T-helper 1 cell treated with Interleukin-12 subunit alpha and Interleukin-12 subunit beta and Interleukin-4 antibody, amounts not matched to agents 30 μg/mL and 1 μg/mL, for 36 hours (primary cell): ENCODE measurements at regions not wholly inside any gene's neighbourhood (a gene's known extent, or its start where the extent isn't known, plus 50 kb on each side); places are given as distances from the start of the nearest gene placed in this dataset.

Source experiments
- H3K27ac Mint-ChIP-seq: one replicate; pipeline ENCODE4 v1.8.0; 2021; ENCODE audit warnings: mild to moderate bottlenecking, mixed read lengths
- H3K27me3 Mint-ChIP-seq: one replicate; pipeline ENCODE4 v1.8.0; 2021; ENCODE audit warnings: low read depth, mixed read lengths
- H3K36me3 Mint-ChIP-seq: one replicate; pipeline ENCODE4 v1.8.0; 2021; ENCODE audit warnings: low read depth, mixed read lengths
- H3K4me1 Mint-ChIP-seq: one replicate; pipeline ENCODE4 v1.8.0; 2021; ENCODE audit warnings: low read depth, mixed read lengths
- H3K4me3 Mint-ChIP-seq: one replicate; pipeline ENCODE4 v1.8.0; 2021; ENCODE audit warnings: mild to moderate bottlenecking, moderate library complexity, mixed read lengths
- H3K9me3 Mint-ChIP-seq: one replicate; pipeline ENCODE4 v1.8.0; 2021; ENCODE audit warnings: mixed read lengths

DNA sequence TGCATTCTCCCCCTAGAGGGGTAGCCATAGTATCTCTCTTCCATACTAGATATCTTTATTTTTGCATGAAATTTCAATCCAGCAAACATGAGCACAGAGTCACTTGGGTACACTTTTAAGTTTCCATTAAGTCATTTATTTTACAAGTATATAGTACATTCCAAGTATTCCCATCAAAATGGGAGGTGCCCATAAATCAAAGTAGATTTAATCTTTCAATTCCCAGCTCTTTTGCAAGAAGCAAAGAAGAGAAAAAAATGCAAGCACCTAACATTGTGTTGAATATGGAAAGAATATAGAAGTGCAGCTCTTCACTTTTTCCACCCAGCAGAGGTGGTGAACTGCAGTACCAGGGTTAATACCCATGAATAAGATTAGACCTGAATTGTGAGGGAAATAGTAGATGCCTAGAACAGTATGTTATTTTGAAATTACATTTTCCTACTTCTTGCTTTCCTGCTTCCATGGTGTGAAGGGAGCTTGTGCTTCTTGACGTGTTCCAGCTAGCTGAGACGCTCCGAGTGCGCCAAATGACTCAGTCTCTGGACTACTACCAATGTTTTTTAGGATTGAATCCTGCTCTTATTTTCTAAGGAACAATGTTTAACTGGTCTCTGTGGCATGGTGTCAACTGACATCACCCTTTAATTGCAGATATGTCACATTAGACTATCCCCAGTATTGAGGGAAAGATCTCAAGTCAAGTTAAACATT is 151.1 kb upstream of the MAF start:
- H3K27ac Mint-ChIP-seq = no peak overlapping the region

DNA sequence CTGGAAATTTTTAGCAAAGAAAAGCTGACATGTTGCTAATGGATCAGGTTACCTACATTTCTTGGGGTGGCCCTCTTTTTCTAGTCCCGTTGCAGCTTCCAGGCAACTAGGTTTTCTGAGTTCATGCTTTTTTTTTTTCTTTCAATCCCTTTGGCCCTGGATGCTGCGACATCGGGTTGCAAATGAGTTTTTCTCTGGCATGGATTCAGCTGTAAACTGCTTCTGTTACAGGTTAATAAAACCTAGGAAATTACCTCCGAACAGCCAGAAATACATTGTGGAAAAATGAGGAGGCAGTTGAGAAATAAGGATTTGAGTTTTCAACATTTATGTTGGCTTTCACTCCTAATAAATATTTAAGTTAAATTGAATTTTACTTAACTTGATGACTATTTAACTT is 149.8 kb upstream of the MAF start:
- Mint-ChIP-seq H3K36me3 (peaks cover 2% of the 10 kb centered on the region), H3K4me3 (no peak overlapping the region), H3K27ac (no peak overlapping the region), H3K4me1 (peaks cover 11% of the 10 kb centered on the region), H3K9me3 (peaks cover 12% of the 10 kb centered on the region), H3K27me3 (no peaks in the 10 kb centered on the region)

More for the DNA sequence above, 151.1 kb upstream of the MAF start:
- H3K36me3 Mint-ChIP-seq = peaks cover 2% of the 10 kb centered on the region
- no peak overlapping the region for H3K4me3 Mint-ChIP-seq
- H3K4me1 Mint-ChIP-seq = peaks cover 11% of the 10 kb centered on the region
- peaks cover 9% of the 10 kb centered on the region for H3K9me3 Mint-ChIP-seq
- H3K27me3 Mint-ChIP-seq = no peaks in the 10 kb centered on the region

DNA sequence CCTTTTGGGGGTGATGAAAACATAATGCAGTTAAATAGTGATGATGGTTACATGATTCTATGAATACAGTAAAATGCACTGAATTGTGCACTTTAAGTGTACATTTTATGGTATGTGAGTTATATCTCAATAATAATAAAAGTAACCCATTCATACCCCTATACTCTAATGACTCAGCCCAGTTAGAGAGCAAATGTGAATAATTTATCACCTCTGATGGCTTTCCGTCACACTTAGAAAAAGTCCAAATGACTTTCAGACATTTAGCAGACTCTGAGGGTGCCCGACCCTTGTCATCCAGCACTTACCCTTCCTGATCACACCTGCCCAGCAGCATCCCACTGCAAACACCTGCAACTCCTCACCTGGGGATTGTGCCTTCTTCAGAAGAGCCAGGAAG is 148.1 kb upstream of the MAF start:
- Mint-ChIP-seq H3K36me3 (no peaks in the 10 kb centered on the region), H3K4me3 (no peak overlapping the region), H3K27ac (no peak overlapping the region), H3K9me3 (peaks cover 12% of the 10 kb centered on the region), H3K4me1 (no peaks in the 10 kb centered on the region), H3K27me3 (no peaks in the 10 kb centered on the region)

DNA sequence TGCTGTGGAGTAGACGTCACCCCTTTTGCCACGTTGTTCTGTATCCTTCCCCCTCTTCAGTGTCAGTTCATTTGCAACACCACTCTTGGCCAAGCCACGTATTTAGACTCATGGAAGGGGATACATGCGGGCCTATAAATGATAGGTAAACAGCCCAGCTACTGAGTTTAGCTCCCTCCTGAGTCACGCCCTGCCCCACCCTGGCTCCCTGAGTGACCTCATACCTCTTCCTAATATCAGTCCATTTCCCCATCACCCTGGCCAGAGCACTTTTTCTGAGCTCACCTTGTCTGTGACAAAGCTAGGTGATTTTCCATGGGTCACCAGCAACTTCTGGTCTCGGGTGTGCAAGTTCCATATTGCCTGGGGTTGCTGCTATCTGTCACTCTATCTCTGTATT is 147.2 kb upstream of the MAF start:
- Mint-ChIP-seq H3K9me3 (peaks cover 12% of the 10 kb centered on the region), H3K27me3 (peaks cover under 1% of the 10 kb centered on the region), H3K4me1 (no peaks in the 10 kb centered on the region), H3K36me3 (no peaks in the 10 kb centered on the region), H3K4me3 (no peak overlapping the region), H3K27ac (no peak overlapping the region)

DNA sequence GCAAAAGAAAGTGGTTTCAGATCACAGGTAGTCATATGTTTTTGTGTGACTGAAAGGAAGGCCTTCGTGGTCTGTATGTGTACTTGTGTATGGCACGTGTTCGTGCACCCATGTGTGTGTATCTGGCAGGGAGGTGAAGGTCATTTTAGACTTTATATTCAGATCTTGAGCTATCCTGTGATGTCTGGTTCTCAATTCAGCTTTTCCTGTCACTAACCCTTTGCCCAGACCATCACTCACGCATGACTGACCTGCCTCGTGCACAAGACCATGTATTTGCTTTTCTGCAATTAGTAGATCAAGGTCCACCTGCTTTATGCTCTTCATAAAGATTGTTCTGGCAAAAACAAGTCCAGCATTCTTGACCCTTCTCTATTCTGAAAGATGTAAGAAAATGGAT is 139.7 kb upstream of the MAF start:
- no peaks in the 10 kb centered on the region for H3K4me1 Mint-ChIP-seq
- no peak overlapping the region for H3K27ac Mint-ChIP-seq
- peaks cover 16% of the 10 kb centered on the region for H3K27me3 Mint-ChIP-seq
- peaks cover 2% of the 10 kb centered on the region for H3K36me3 Mint-ChIP-seq
- no peaks in the 10 kb centered on the region for H3K9me3 Mint-ChIP-seq
- no peak overlapping the region for H3K4me3 Mint-ChIP-seq

DNA sequence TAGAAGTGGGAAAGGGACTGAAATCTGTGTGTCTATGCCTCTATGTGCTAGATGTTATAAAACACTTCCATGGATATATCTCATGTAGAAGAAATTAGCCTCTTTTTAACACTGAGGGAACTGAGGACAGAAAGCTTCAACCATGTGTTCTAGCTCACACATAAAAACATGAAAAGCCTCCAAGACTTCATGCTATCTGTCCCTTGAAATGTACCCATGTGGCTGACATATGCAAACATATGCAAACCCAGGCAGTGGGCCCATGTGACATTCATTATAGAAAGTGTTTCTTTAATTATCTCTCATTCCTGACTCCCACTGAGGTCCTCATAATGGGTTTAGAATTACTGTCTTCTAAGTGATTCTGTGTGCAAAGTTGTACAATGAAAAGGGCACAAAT is 134.7 kb upstream of the MAF start:
- Mint-ChIP-seq H3K4me3 (no peak overlapping the region), H3K36me3 (peaks cover 2% of the 10 kb centered on the region), H3K4me1 (no peaks in the 10 kb centered on the region), H3K27ac (no peak overlapping the region), H3K9me3 (peaks cover 4% of the 10 kb centered on the region), H3K27me3 (peaks cover 21% of the 10 kb centered on the region)

DNA sequence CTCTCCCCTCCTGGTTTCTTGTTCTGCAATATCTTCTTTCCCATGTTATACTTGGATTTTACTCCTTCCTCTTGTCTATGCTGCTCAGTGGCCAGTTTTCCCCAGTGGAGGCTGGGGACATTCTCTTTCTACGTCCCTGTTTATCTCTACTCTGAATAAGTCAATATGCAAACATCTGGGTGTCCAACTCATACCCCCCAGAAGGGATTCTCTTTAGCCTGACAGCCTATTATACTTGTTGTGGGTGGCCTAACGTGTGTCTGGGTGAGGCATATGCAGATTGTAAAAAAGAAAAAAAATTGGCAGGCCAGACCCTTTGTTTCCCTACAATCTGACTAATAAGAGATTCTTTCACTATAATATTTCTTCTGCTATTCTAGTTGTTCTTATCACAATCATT is 134.2 kb upstream of the MAF start:
- H3K27me3 Mint-ChIP-seq = peaks cover 24% of the 10 kb centered on the region
- H3K36me3 Mint-ChIP-seq = peaks cover 2% of the 10 kb centered on the region
- H3K9me3 Mint-ChIP-seq = peaks cover 4% of the 10 kb centered on the region
- no peak overlapping the region for H3K27ac Mint-ChIP-seq
- H3K4me1 Mint-ChIP-seq = no peaks in the 10 kb centered on the region
- H3K4me3 Mint-ChIP-seq = no peak overlapping the region

DNA sequence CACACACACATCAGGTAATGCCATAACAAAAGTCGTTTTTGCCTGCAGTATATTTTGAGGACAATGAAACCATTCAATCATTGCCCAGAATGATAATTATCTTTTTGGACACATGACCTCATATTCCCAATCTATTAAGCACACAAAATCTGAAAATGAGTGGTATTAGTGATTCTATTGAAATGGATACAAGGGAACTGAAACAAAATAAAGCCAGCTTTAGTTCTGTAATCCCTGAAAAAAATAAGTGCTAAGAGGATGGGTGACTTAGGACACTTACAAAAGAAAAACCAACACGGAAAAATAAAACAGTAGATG is 128.3 kb upstream of the MAF start:
- no peaks in the 10 kb centered on the region for H3K36me3 Mint-ChIP-seq
- peaks cover 20% of the 10 kb centered on the region for H3K9me3 Mint-ChIP-seq
- H3K27ac Mint-ChIP-seq = no peak overlapping the region
- no peak overlapping the region for H3K4me3 Mint-ChIP-seq
- H3K4me1 Mint-ChIP-seq = peaks cover 4% of the 10 kb centered on the region
- H3K27me3 Mint-ChIP-seq = peaks cover 14% of the 10 kb centered on the region

DNA sequence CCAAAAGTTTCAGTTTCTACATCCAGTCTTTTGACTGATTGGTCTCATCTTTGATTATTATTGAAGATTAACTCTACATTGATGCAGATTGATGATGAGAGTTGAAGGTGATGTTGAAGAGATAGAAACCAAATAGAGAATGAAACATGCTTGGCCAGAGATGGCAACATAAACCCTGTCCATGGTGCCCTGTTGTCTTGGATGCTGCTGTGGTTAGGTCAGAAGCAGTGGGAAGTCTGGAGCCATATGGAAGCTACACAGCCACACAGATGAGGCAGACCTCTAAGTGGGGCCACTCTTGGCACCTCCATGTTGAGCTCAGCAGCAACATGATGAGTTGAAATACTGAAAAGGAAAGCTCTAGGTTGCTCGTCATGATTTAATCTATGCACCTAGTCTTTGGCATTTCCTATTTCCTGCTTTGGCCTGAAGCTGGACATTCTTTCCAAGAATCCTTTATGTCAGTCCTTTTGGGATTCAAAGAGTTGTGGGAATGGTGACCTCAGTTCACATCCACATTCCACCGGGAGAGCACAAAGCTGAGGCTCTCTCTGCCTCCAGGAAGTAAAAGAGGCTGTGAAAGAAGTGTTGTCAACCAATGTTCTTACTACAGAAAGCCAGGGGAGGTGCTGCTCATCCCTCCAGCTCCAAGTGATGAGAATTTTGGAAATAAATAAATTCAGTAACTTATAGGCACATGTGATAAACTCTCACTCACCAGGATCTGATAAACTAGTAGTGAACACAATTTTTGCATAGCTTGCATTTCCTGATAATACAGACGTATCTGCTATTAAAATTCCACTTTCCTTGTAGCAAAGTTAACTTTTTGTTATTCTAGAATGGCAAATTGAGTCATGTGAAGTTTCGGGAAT is 127.7 kb upstream of the MAF start:
- Mint-ChIP-seq H3K36me3 (no peaks in the 10 kb centered on the region), H3K27ac (no peak overlapping the region)

DNA sequence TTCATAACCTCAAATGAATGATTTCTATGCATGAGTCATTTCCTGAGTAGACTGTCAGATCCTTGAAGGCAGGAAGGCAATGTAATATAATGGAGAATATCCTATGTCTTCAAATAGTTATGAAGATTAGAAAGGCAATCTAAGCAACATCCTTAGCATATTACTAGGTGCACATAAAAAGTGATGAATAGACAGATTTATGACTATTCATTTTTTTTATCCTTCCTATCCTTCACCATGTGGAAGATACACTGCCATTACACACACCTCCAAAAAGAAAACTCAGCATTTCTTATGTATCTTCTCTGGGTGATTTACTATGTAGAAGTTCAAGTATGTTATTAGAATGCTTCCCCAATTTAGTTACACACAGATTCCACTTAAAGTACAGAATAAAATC is 126.4 kb upstream of the MAF start:
- Mint-ChIP-seq H3K9me3 (peaks cover 20% of the 10 kb centered on the region), H3K27ac (no peak overlapping the region), H3K4me1 (peaks cover 4% of the 10 kb centered on the region), H3K36me3 (no peaks in the 10 kb centered on the region), H3K4me3 (no peak overlapping the region), H3K27me3 (peaks cover 14% of the 10 kb centered on the region)

More for the DNA sequence above, 127.7 kb upstream of the MAF start:
- Mint-ChIP-seq H3K4me3 (no peak overlapping the region), H3K27me3 (peaks cover 14% of the 10 kb centered on the region), H3K9me3 (peaks cover 20% of the 10 kb centered on the region), H3K4me1 (peaks cover 4% of the 10 kb centered on the region)

DNA sequence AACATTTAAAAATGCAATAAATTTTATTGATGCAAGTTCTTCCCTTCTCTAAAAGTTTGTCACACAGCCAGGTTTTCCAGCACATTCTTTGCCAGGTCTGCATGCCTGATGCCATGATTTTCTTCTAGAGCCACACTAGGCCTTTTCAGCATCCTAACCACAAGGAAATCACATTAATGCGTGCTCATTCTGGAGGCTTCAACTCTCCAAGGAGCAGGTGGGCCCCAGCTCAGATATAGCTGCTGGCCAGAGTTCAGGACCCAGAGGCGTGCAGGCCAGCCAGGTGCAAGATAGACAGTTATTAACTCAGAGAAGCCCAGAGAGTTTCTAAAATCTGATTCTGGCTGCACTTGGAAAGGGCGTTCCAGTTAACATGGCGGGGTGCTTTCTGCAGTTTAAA is 124.5 kb upstream of the MAF start:
- no peak overlapping the region for H3K27ac Mint-ChIP-seq
- H3K9me3 Mint-ChIP-seq = peaks cover 16% of the 10 kb centered on the region
- H3K27me3 Mint-ChIP-seq = peaks cover under 1% of the 10 kb centered on the region
- peaks cover 4% of the 10 kb centered on the region for H3K4me1 Mint-ChIP-seq
- no peaks in the 10 kb centered on the region for H3K36me3 Mint-ChIP-seq
- no peak overlapping the region for H3K4me3 Mint-ChIP-seq

DNA sequence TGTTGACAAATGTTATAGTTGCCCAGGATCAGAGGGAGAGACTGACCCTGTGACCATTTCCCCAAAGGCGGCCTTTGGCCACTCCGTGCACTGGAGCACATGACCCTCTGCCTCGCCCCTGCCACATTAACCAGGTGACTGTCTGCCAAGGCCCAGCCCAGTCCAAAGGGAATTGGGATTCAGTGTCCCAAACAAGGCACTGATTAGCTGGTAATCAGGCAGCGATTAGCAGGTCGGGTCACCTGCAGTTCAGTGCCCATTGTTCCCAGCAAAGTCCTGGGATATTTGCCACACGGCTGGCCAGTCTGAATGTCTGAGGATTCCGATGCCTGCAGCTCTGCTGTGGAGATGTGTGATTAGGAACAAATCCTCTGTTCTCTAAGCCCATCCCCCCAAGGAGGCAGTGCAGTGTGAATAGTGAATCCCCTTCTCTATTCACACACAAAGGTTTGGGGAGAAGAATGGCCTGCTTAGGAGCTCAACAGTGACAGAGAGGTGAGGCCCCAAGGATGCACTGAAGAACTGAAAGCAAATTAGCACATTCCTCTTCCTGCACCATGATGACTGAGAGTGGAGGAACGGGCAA is 123.1 kb upstream of the MAF start:
- Mint-ChIP-seq H3K4me3 (no peak overlapping the region), H3K27ac (no peak overlapping the region), H3K9me3 (peaks cover 16% of the 10 kb centered on the region), H3K36me3 (peaks cover 2% of the 10 kb centered on the region), H3K4me1 (peaks cover 4% of the 10 kb centered on the region), H3K27me3 (no peaks in the 10 kb centered on the region)

DNA sequence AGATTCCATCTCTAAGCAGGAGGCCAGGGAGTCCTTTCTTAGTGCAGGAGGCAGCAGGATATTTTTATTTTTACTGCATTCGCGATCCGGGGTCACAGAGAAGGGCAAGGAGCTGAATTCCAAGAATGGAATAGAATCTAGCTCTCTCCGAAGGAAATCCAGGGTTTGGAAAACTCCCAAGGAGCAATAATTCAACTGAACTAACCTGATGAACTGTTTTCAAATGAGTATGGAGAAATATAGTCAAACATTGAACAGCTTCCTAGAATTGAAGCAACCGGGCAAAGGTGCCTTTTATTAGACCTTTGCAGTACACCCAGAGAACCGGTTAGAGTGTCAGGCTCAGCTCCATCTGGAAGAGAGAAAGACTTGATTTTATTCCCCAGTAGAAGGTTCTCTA is 120.7 kb upstream of the MAF start:
- H3K4me1 Mint-ChIP-seq = peaks cover 10% of the 10 kb centered on the region
- no peak overlapping the region for H3K4me3 Mint-ChIP-seq
- peaks cover 2% of the 10 kb centered on the region for H3K36me3 Mint-ChIP-seq
- no peak overlapping the region for H3K27ac Mint-ChIP-seq
- no peaks in the 10 kb centered on the region for H3K27me3 Mint-ChIP-seq
- H3K9me3 Mint-ChIP-seq = peaks cover 2% of the 10 kb centered on the region

DNA sequence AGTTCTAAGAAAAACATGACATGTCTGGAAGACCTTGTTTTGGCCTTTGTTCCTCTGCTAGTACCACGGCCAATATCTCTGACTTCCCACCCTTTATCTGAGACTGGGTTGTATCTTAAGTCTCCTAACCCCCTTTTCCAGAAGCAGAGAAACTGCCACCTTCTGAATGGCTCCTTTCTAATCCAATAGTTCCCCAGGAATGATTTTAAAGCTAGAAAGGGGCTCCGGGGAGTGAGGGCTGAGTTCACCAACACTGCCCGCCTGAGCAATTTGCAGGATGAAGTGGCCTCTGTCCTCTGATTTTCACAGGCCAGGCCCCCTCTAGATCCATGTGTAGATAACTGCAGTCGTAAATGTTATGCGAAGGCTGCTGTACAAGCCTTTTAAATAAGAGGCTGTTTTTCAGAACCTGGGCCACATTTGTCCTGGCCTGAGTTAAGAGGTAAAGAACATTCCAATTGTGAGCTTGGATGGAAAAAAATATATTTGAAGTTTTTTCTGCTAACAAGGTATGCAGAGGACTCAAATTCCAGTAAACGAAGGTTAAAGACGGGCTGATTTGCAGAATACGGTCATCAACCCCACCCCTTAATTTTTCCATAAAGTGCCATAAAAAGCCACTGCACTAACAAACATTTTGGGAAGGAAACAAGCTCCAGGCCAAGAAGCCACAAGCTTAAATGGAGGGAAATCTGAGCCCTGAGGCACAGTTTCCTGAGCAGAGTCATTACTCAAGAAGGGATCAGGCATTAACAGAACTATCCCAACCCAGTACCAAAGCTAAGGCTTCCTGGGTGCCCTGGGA is 117.0 kb upstream of the MAF start:
- no peaks in the 10 kb centered on the region for H3K9me3 Mint-ChIP-seq
- H3K4me3 Mint-ChIP-seq = no peak overlapping the region
- H3K27me3 Mint-ChIP-seq = no peaks in the 10 kb centered on the region
- no peak overlapping the region for H3K27ac Mint-ChIP-seq
- peaks cover 17% of the 10 kb centered on the region for H3K4me1 Mint-ChIP-seq
- peaks cover 2% of the 10 kb centered on the region for H3K36me3 Mint-ChIP-seq
